ENCODE measurements at regions not wholly inside any gene's neighbourhood (a gene's known extent, or its start where the extent isn't known, plus 50 kb on each side); places are given as distances from the start of the nearest gene placed in this dataset.

DNA sequence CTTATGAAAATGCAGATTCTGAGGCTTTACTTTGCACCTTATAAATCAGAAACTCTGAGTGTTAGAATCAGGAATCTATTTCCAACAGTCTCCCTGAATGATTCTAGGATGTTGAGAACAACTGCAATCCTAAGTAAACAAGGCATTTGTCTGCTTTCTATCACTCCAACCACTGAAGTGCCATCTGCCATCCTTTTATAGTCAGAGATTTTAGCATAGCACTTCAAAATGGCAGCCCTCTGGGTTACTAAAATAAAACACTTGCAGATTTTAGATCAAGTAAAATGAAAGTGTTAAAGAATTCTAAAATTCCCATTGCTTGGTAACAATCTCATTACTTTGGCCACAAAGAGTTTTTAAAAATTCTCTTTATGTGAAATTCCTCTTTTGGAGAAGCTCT is 258.9 kb downstream of the CD109 start:
- ATAC-seq (no peak), DNase-seq (no peak)
- TF ChIP-seq, protein P1, sequence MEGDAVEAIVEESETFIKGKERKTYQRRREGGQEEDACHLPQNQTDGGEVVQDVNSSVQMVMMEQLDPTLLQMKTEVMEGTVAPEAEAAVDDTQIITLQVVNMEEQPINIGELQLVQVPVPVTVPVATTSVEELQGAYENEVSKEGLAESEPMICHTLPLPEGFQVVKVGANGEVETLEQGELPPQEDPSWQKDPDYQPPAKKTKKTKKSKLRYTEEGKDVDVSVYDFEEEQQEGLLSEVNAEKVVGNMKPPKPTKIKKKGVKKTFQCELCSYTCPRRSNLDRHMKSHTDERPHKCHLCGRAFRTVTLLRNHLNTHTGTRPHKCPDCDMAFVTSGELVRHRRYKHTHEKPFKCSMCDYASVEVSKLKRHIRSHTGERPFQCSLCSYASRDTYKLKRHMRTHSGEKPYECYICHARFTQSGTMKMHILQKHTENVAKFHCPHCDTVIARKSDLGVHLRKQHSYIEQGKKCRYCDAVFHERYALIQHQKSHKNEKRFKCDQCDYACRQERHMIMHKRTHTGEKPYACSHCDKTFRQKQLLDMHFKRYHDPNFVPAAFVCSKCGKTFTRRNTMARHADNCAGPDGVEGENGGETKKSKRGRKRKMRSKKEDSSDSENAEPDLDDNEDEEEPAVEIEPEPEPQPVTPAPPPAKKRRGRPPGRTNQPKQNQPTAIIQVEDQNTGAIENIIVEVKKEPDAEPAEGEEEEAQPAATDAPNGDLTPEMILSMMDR (IDR thresholded peaks at IDR 0.05) = no peak
- Histone ChIP-seq H3K27ac (no peak overlapping the region), H3K4me3 (no peak overlapping the region), H3K9me3 (no peaks in the 10 kb centered on the region), H3K36me3 (no peaks in the 10 kb centered on the region), H3K4me1 (no peaks in the 10 kb centered on the region), H3K27me3 (ENCODE audit: low read depth) (no peaks in the 10 kb centered on the region)
- intact Hi-C loops (cut with DNase I) = no loop called here

DNA sequence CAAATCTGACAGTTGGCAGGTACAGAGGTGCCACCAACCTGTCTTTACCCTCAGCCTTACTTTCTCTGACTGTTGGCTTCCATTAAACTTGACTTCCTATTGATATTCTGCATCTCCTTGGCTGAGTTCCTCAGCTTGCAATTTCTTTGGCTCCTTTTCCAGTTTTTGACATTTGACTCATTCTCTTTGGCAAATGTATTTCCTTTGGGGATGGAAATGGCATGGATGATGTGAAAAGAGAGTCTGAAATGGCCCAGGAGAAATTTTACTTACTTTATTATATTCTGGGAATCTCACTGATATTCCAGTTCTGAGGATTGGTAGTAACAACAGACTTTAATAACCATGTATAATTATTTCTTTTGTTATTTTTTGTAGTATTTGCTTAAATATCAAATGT is 255.2 kb downstream of the CD109 start:
- intact Hi-C loops (cut with DNase I) = no loop called here

DNA sequence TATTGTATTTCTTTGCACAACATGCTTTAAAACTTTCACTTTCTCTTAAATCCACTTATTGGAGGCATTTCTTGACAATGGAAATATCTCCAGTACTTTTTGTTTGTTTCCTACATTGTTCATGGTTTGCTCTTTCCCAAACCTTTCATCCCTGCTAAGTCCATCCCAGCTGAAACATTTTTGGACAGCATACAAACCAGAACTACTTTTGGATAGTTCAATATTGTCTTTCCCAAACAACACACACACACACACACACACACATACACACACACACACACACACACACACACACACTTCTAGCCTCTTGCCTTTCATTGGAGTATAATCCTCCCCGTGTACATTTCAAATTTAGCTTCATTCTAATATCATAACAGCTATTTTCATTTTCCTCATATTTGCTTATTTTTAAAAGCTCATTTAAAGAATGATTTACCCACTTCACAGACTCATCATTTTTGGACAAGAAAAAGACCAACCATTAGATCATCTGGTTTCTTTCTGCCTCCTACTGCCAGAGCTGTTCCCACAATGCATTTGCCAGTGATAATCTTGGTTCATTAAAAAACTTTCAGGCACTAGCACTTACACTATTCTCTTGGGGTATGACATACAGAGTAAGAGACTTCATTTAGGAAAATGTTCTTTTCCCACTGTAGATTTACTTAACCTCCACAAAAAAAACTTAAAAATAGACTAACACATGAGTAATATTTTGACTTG is 248.1 kb downstream of the CD109 start:
- Histone ChIP-seq H3K36me3 (no peaks in the 10 kb centered on the region), H3K27me3 (ENCODE audit: low read depth) (no peaks in the 10 kb centered on the region), H3K27ac (no peak overlapping the region), H3K4me1 (no peaks in the 10 kb centered on the region), H3K4me3 (no peak overlapping the region), H3K9me3 (no peaks in the 10 kb centered on the region)
- intact Hi-C loops (cut with DNase I) = no loop called here
- no peak for DNase-seq
- TF ChIP-seq, protein P1 (IDR thresholded peaks at IDR 0.05) = no peak
- no peak for ATAC-seq

More for the DNA sequence above, 255.2 kb downstream of the CD109 start:
- DNase-seq = no peak
- TF ChIP-seq, protein P1 (IDR thresholded peaks at IDR 0.05) = no peak
- Histone ChIP-seq H3K27me3 (ENCODE audit: low read depth) (no peaks in the 10 kb centered on the region), H3K4me1 (no peaks in the 10 kb centered on the region), H3K27ac (no peak overlapping the region), H3K36me3 (no peaks in the 10 kb centered on the region), H3K9me3 (no peaks in the 10 kb centered on the region), H3K4me3 (no peak overlapping the region)
- ATAC-seq = no peak

DNA sequence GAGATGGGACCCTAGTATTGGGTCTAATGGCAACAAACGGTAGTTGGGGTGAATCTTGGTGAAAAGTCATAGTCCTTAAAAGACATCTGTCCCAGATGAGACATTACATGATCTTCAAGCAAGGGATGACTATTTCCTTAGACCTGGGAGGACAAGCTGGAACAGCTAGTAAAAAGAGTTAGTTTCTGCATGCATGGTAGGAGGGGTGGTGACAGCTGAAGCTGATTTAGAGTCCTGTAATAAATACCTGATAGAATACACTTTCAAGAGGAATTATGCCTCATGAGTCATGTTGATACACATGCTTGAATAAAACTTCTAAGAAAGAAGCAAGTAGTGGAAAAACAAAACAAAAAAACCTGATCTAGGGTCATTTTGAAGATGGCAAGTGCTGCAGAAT is 247.4 kb downstream of the CD109 start:
- Histone ChIP-seq H3K27ac (no peak overlapping the region), H3K4me3 (no peak overlapping the region), H3K36me3 (no peaks in the 10 kb centered on the region), H3K4me1 (no peaks in the 10 kb centered on the region), H3K27me3 (ENCODE audit: low read depth) (no peaks in the 10 kb centered on the region), H3K9me3 (no peaks in the 10 kb centered on the region)
- intact Hi-C loops (cut with DNase I) = no loop called here
- TF ChIP-seq, protein P1 (IDR thresholded peaks at IDR 0.05) = no peak
- DNase-seq (no peak), ATAC-seq (no peak)

DNA sequence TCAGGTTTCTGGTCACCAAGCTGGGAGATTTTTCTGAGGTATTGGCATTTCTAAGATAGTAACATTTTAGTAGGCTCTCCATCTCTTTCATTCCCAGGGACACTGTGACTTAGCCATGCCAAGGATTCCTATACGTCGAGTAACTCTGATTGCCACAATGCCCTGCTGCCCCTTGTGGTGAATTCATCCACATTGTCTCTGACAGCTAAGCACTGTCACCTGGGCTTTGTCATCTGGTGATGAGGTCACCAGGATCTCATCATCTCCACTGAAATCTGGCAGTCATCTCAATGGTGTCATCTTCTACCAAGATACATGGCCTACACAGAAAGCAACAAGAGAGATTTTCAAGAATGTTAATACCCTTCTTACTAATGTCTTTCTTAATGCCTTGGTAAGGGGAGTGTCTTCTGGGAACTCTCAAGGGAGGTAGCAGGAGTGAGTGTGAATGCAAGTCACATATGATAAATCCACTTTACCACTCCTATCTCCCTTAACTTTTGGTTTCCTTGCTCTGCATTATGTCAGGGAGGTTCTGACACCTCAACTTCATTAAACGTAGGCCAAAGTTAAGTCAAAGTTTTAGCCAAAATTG is 246.7 kb downstream of the CD109 start:
- Histone ChIP-seq H3K9me3 (no peaks in the 10 kb centered on the region), H3K27me3 (ENCODE audit: low read depth) (no peaks in the 10 kb centered on the region), H3K27ac (no peak overlapping the region), H3K4me1 (no peaks in the 10 kb centered on the region), H3K36me3 (no peaks in the 10 kb centered on the region), H3K4me3 (no peak overlapping the region)
- no peak for ATAC-seq
- intact Hi-C loops (cut with DNase I) = no loop called here
- DNase-seq = no peak
- TF ChIP-seq, protein P1 (IDR thresholded peaks at IDR 0.05) = no peak
